ENCODE measurements at regions not wholly inside any gene's neighbourhood (a gene's known extent, or its start where the extent isn't known, plus 50 kb on each side); places are given as distances from the start of the nearest gene placed in this dataset.
A peak's percentile ranks its signal among the peaks of the same experiment; 100 is the strongest.

- DNase-seq, result peak; percentile 16
Observed at GRCh38 chr10:46229144-46229563, 57.6 kb upstream of the ANTXRL start.

GRCh38 chr10:46230615-46231014 is 56.2 kb upstream of the ANTXRL start:
- no peak for DNase-seq

GRCh38 chr10:46231087-46231486 is 55.7 kb upstream of the ANTXRL start:
- peak; percentile 13 for DNase-seq

- no peak for DNase-seq
Observed at GRCh38 chr10:46232084-46232483, 54.7 kb upstream of the ANTXRL start.

GRCh38 chr10:46232666-46233065 is 54.1 kb upstream of the ANTXRL start:
- DNase-seq, result no peak

- DNase-seq, result no peak
Observed at GRCh38 chr10:46233181-46233580, 53.6 kb upstream of the ANTXRL start.

GRCh38 chr10:46234026-46234425 is 52.8 kb upstream of the ANTXRL start:
- DNase-seq, result no peak

GRCh38 chr10:46234431-46235060 is 52.3 kb upstream of the ANTXRL start:
- DNase-seq, result peak; percentile 9

- DNase-seq, result peak; percentile 12
Observed at GRCh38 chr10:46235705-46236545, 50.9 kb upstream of the ANTXRL start.

- DNase-seq, result peak; percentile 6
Observed at GRCh38 chr10:46236546-46236887, 50.3 kb upstream of the ANTXRL start.

GRCh38 chr10:46236941-46237681 is 49.7 kb upstream of the ANTXRL start:
- peak; percentile 6 for DNase-seq

Measured in activated T-cell treated with anti-CD3 and anti-CD28 coated beads, Interleukin-2, amount 50 U/mL, for 1 hour (primary cell).